GM12878 (cell line): ENCODE measurements at regions not wholly inside any gene's neighbourhood (a gene's known extent, or its start where the extent isn't known, plus 50 kb on each side); places are given as distances from the start of the nearest gene placed in this dataset.

Experiments used
- ATAC-seq: fragments of 200-7000 bp; cut with Tn5 transposase; 3 replicates; pipeline ENCODE4 v1.9.1; 2020; ENCODE audit warnings: mild to moderate bottlenecking, moderate library complexity
- BruUV-seq: library from RNA; stranded (reverse); fragments of 400-500 nt; replicated peaks from 2 replicates; lab custom pipeline; 2021; lab: Mats Ljungman, UMichigan
- CTCF ChIA-PET: fragments of 300-600 bp; sonication (Branson Sonifier 250); formaldehyde crosslinking; extraction: SDS; loops from one replicate; lab custom pipeline; 2021; ENCODE audit warnings: inconsistent platforms; lab: Yijun Ruan, JAX
- POLR2A ChIA-PET: fragments of 350-600 bp; formaldehyde crosslinking; extraction: SDS; loops from one replicate; lab custom pipeline; 2021; ENCODE audit warnings: inconsistent platforms; lab: Charles Lee
- RAD21 ChIA-PET: fragments of 300-600 bp; sonication (Branson Sonifier 250); formaldehyde crosslinking; loops from one replicate; lab custom pipeline; 2023; ENCODE audit warnings: antibody characterized with exemption; ENCODE audit not compliant: unreplicated experiment; lab: Charles Lee
- SMC1A ChIA-PET: fragments of 300-600 bp; sonication (Branson Sonifier 250); formaldehyde crosslinking; loops from one replicate; lab custom pipeline; 2023; ENCODE audit not compliant: unreplicated experiment, uncharacterized antibody; lab: Charles Lee
- DNase-seq: peaks from one replicate; pipeline ENCODE4 v3.0.0-alpha.2; 2011; ENCODE audit warnings: low read depth, low spot score
- FAIRE-seq: peaks from 3 replicates; lab custom pipeline; 2011; peaks lifted over from hg19 to GRCh38; lab: Jason Lieb, UNC
- H2AFZ ChIP-seq: 2 replicates; pipeline ENCODE4 v1.6.0; 2011; ENCODE audit warnings: low read depth, low read length, control low read depth; ENCODE audit not compliant: control insufficient read depth
- H3K27ac ChIP-seq: 2 replicates; pipeline ENCODE4 v1.5.1; 2011; ENCODE audit warnings: control low read depth; ENCODE audit not compliant: control insufficient read depth, insufficient read depth
- H3K27me3 ChIP-seq, 2 experiments: replicated peaks in 1 of 2; 2 replicates each; pipeline versions ENCODE4 v1.6.0 to v1.6.1; 2011; ENCODE audit warnings: low read length in 1 of 2; ENCODE audit not compliant: control insufficient read depth in 2 of 2, insufficient read depth in 2 of 2
- H3K36me3 ChIP-seq, 2 experiments: 2 replicates each; pipeline ENCODE4 v1.5.1; 2011; ENCODE audit warnings: low read length in 1 of 2; ENCODE audit not compliant: control insufficient read depth in 2 of 2, insufficient read depth in 2 of 2
- H3K4me1 ChIP-seq: 2 replicates; pipeline ENCODE4 v1.6.1; 2011; ENCODE audit warnings: mild to moderate bottlenecking, low read length, moderate library complexity, mixed read lengths; ENCODE audit not compliant: control insufficient read depth, insufficient read depth
- H3K4me2 ChIP-seq: 2 replicates; pipeline ENCODE4 v1.6.0; 2011; ENCODE audit warnings: control low read depth; ENCODE audit not compliant: control insufficient read depth, insufficient read depth
- H3K4me3 ChIP-seq: fragments of 200-600 bp; sonication (generic); 2 replicates; pipeline ENCODE4 v1.5.1; 2016
- H3K79me2 ChIP-seq: 2 replicates; pipeline ENCODE4 v1.6.0; 2011; ENCODE audit warnings: low read length; ENCODE audit not compliant: control insufficient read depth, insufficient read depth
- H3K9ac ChIP-seq: 2 replicates; pipeline ENCODE4 v1.8.0; 2011; ENCODE audit warnings: low read length, control low read depth, mixed read lengths; ENCODE audit not compliant: control insufficient read depth, insufficient read depth
- H3K9me3 ChIP-seq: replicated peaks from 3 replicates; pipeline ENCODE4 v1.5.1; 2011; ENCODE audit warnings: mild to moderate bottlenecking, low read length; ENCODE audit not compliant: control insufficient read depth, insufficient read depth
- H4K20me1 ChIP-seq: 2 replicates; pipeline ENCODE4 v1.6.0; 2011; ENCODE audit not compliant: control insufficient read depth, insufficient read depth
- BRCA1 ChIP-seq: IDR thresholded peaks from 2 replicates; pipeline ENCODE4 v1.6.1; 2011; ENCODE audit warnings: low read depth, low read length, improper control_type of control experiment
- IRF4 ChIP-seq: IDR thresholded peaks from 2 replicates; pipeline ENCODE4 v1.6.1; 2011; ENCODE audit warnings: low read depth, low read length
- MTA2 ChIP-seq: fragments of 450-650 bp; IDR thresholded peaks from 2 replicates; pipeline ENCODE4 v1.6.1; 2016; ENCODE audit warnings: low read depth, mild to moderate bottlenecking, moderate library complexity
- POLR2A ChIP-seq: IDR thresholded peaks from 2 replicates; pipeline ENCODE4 v1.6.1; 2011; ENCODE audit warnings: low read depth, mild to moderate bottlenecking, low read length
- RELA ChIP-seq: fragments of 450-650 bp; IDR thresholded peaks from 2 replicates; pipeline ENCODE4 v1.8.0; 2014; ENCODE audit warnings: borderline replicate concordance; ENCODE audit not compliant: partially characterized antibody
- SRF ChIP-seq, 2 experiments: IDR thresholded peaks; 2 replicates each; pipeline ENCODE4 v1.6.1; 2011; ENCODE audit warnings: low read depth in 2 of 2, low read length in 2 of 2, mild to moderate bottlenecking in 1 of 2, moderate library complexity in 1 of 2
- TCF7 ChIP-seq: IDR thresholded peaks from 2 replicates; pipeline ENCODE4 v1.6.1; 2014; ENCODE audit warnings: antibody characterized with exemption, borderline replicate concordance
- WGBS: methylation state at CpG from one replicate; pipeline ENCODE4 v1.1.6; 2016; ENCODE audit warnings: low lambda C conversion rate; ENCODE audit not compliant: insufficient replicate concordance, insufficient coverage; ENCODE audit errors: missing lambda C conversion rate; 5-methylcytosine and 5-hydroxymethylcytosine counted together
- in situ Hi-C: fragments of 300-500 bp; cut with MboI; formaldehyde crosslinking; loops from 9 replicates; pipeline ENCODE4 v1.14.3; 2018; ENCODE audit warnings: mixed read lengths
- intact Hi-C: fragments of 100-400 bp; cut with micrococcal nuclease; formaldehyde crosslinking; loops from one replicate; pipeline ENCODE4 v1.14.2; 2022; ENCODE audit not compliant: unreplicated experiment
- TF ChIP-seq, protein P1 (sequence below): fragments of 450-650 bp; IDR thresholded peaks from 2 replicates; pipeline ENCODE4 v1.6.1; 2017; ENCODE audit warnings: mild to moderate bottlenecking, low read depth, inconsistent platforms; ENCODE audit not compliant: poor library complexity, severe bottlenecking

DNA sequence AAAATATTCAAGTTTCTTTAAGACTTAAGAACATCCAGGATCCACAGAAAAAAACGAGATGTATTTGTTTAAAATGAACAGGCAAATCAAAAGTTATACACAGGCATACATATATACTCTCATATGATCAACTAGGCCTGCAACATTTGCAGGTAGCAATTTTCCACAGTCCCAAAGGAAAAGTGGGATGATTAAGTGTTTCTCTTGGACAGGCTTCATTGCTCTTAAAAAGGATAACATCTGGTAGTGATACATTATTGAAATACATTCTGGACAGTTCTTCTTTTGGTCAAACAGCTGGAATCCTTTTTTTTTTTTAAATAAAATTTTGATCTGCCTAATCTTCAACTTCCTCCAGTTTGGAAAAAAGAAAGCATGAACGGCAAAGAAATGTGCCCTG, 114.8 kb upstream of the TDRD3 start:
- ChIA-PET RAD21 (no interaction called here), SMC1A (no interaction called here), POLR2A (no interaction called here), CTCF (interaction anchor here (0.6 kb wide), 1 partner anchor 40 kb away, joined by 4 read pairs; no protein-coding TSS in a partner anchor)
- Histone ChIP-seq H2AFZ (no peak overlapping the region), H3K9ac (no peak overlapping the region), H3K4me3 (no peak overlapping the region), H3K27me3 (no peaks in the 10 kb centered on the region), H3K27ac (no peak overlapping the region), H3K4me2 (no peak overlapping the region), H4K20me1 (no peaks in the 10 kb centered on the region), H3K4me1 (no peaks in the 10 kb centered on the region), H3K79me2 (no peaks in the 10 kb centered on the region), H3K36me3 (no peaks in the 10 kb centered on the region), H3K9me3 (no peaks in the 10 kb centered on the region)
- DNase-seq (no peak), ATAC-seq (no peak), FAIRE-seq (no peak)
- WGBS: 47% methylated on average over 2 of the region's 2 CpGs
- TF ChIP-seq MTA2 (no peak), POLR2A (no peak), TCF7 (no peak), IRF4 (no peak), BRCA1 (no peak), RELA (no peak), SRF (IDR thresholded peaks at IDR 0.05; ENCODE audit: low read depth in 2 of 2, low read length in 2 of 2) (no peak)
- TF ChIP-seq, protein P1, sequence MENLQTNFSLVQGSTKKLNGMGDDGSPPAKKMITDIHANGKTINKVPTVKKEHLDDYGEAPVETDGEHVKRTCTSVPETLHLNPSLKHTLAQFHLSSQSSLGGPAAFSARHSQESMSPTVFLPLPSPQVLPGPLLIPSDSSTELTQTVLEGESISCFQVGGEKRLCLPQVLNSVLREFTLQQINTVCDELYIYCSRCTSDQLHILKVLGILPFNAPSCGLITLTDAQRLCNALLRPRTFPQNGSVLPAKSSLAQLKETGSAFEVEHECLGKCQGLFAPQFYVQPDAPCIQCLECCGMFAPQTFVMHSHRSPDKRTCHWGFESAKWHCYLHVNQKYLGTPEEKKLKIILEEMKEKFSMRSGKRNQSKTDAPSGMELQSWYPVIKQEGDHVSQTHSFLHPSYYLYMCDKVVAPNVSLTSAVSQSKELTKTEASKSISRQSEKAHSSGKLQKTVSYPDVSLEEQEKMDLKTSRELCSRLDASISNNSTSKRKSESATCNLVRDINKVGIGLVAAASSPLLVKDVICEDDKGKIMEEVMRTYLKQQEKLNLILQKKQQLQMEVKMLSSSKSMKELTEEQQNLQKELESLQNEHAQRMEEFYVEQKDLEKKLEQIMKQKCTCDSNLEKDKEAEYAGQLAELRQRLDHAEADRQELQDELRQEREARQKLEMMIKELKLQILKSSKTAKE: no peak
- intact Hi-C loops (no loop called here), in situ Hi-C loops (no loop called here)
- BruUV-seq: no TSS peak
